ENCODE measurements at regions not wholly inside any gene's neighbourhood (a gene's known extent, or its start where the extent isn't known, plus 50 kb on each side); places are given as distances from the start of the nearest gene placed in this dataset.

DNA sequence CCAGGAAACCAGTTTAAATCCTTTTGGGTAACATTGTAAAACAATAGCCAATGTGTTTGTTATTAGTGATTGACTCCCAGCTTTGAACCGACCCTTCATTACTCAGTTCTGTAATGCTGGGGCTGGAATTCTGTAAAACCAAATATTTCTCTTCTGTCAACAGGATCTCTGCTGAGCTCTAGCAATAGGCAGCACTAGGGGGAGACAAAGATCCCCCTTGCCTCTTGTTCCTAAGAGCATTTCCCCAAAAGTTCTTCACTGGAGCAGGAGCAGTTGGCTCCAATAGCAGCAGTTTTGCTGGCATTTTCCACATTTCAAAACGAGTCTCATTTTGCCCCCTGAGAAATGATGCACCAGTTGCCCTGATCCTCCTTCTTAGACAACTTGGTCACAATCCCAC lies 1671.1 kb downstream of the MRPL39 start:
- TF ChIP-seq, protein P1, sequence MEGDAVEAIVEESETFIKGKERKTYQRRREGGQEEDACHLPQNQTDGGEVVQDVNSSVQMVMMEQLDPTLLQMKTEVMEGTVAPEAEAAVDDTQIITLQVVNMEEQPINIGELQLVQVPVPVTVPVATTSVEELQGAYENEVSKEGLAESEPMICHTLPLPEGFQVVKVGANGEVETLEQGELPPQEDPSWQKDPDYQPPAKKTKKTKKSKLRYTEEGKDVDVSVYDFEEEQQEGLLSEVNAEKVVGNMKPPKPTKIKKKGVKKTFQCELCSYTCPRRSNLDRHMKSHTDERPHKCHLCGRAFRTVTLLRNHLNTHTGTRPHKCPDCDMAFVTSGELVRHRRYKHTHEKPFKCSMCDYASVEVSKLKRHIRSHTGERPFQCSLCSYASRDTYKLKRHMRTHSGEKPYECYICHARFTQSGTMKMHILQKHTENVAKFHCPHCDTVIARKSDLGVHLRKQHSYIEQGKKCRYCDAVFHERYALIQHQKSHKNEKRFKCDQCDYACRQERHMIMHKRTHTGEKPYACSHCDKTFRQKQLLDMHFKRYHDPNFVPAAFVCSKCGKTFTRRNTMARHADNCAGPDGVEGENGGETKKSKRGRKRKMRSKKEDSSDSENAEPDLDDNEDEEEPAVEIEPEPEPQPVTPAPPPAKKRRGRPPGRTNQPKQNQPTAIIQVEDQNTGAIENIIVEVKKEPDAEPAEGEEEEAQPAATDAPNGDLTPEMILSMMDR (IDR thresholded peaks at IDR 0.05; ENCODE audit: low read length) = peak; percentile 66
- TF ChIP-seq EZH2phosphoT487 (IDR thresholded peaks at IDR 0.05; ENCODE audit: low read length) (no peak), EZH2 (optimal IDR thresholded peaks at IDR 0.05; ENCODE audit: low read depth, low read length) (no peak)
